Renal cortex interstitium (tissue), 11 donors: ENCODE measurements at regions not wholly inside any gene's neighbourhood (a gene's known extent, or its start where the extent isn't known, plus 50 kb on each side); places are given as distances from the start of the nearest gene placed in this dataset.

Experiments used
- DNase-seq, 11 donors: peaks; one replicate each; pipeline ENCODE4 v3.0.0-alpha.2; 2013; ENCODE audit warnings: low read depth in 9 of 11, low spot score in 4 of 11; ENCODE audit errors: extremely low read depth in 1 of 11

- no peak for DNase-seq
Observed at GRCh38 chr2:145685383-145686050, 1165.6 kb upstream of the ZEB2 start.

- no peak for DNase-seq
Observed at GRCh38 chr2:145682546-145683157, 1162.7 kb upstream of the ZEB2 start.

- no peak for DNase-seq
Observed at GRCh38 chr2:145680276-145680675, 1160.4 kb upstream of the ZEB2 start.

GRCh38 chr2:145677371-145677770 lies 1157.5 kb upstream of the ZEB2 start:
- DNase-seq: no peak

GRCh38 chr2:145674705-145675104 lies 1154.8 kb upstream of the ZEB2 start:
- DNase-seq: no peak

- DNase-seq: no peak
Observed at GRCh38 chr2:145669301-145669700, 1149.4 kb upstream of the ZEB2 start.

GRCh38 chr2:145666552-145666951 lies 1146.6 kb upstream of the ZEB2 start:
- no peak for DNase-seq

- no peak for DNase-seq
Observed at GRCh38 chr2:145657265-145657664, 1137.3 kb upstream of the ZEB2 start.

- DNase-seq: no peak
Observed at GRCh38 chr2:145655165-145655765, 1135.3 kb upstream of the ZEB2 start.

- no peak for DNase-seq
Observed at GRCh38 chr2:145654746-145655145, 1134.8 kb upstream of the ZEB2 start.

GRCh38 chr2:145654156-145654555 lies 1134.2 kb upstream of the ZEB2 start:
- no peak for DNase-seq

- no peak for DNase-seq
Observed at GRCh38 chr2:145653553-145653952, 1133.6 kb upstream of the ZEB2 start.

GRCh38 chr2:145652571-145653545 lies 1132.9 kb upstream of the ZEB2 start:
- DNase-seq: peak in 7 of 11 donors; percentile 4 to 24 (median 9)

- DNase-seq: no peak
Observed at GRCh38 chr2:145652036-145652435, 1132.1 kb upstream of the ZEB2 start.

- DNase-seq: no peak
Observed at GRCh38 chr2:145650226-145650625, 1130.3 kb upstream of the ZEB2 start.

- no peak for DNase-seq
Observed at GRCh38 chr2:145649061-145649460, 1129.1 kb upstream of the ZEB2 start.

- no peak for DNase-seq
Observed at GRCh38 chr2:145644820-145645302, 1124.9 kb upstream of the ZEB2 start.

- no peak for DNase-seq
Observed at GRCh38 chr2:145638675-145639074, 1118.8 kb upstream of the ZEB2 start.

GRCh38 chr2:145635706-145636427 lies 1115.9 kb upstream of the ZEB2 start:
- DNase-seq: no peak
